Upper lobe of right lung (tissue), 1 donor: ENCODE measurements at regions not wholly inside any gene's neighbourhood (a gene's known extent, or its start where the extent isn't known, plus 50 kb on each side); places are given as distances from the start of the nearest gene placed in this dataset.

Source experiments
- ATAC-seq: fragments of 200-7000 bp; cut with Tn5 transposase; one replicate; pipeline ENCODE4 v1.9.1; 2020; ENCODE audit warnings: mild to moderate bottlenecking, moderate library complexity
- DNase-seq: peaks from one replicate; pipeline ENCODE4 v3.0.0-alpha.2; 2020
- H3K27ac ChIP-seq: fragments of 200-600 bp; one replicate; pipeline ENCODE4 v1.8.0; 2022
- H3K27me3 ChIP-seq: fragments of 200-600 bp; one replicate; pipeline ENCODE4 v1.8.0; 2022; ENCODE audit warnings: mild to moderate bottlenecking
- H3K36me3 ChIP-seq: fragments of 200-600 bp; one replicate; pipeline ENCODE4 v1.8.0; 2022
- H3K4me1 ChIP-seq: fragments of 200-600 bp; one replicate; pipeline ENCODE4 v1.8.0; 2022
- H3K4me3 ChIP-seq: fragments of 200-600 bp; one replicate; pipeline ENCODE4 v1.8.0; 2022; ENCODE audit warnings: mild to moderate bottlenecking
- H3K9me3 ChIP-seq: fragments of 200-600 bp; one replicate; pipeline ENCODE4 v1.8.0; 2022
- intact Hi-C: fragments of 100-400 bp; cut with DNase I; formaldehyde crosslinking; loops from one replicate; pipeline ENCODE4 v1.11.0; 2022
- TF ChIP-seq, protein P1 (sequence below): fragments of 200-600 bp; IDR thresholded peaks from one replicate; pipeline ENCODE4 v1.8.0; 2022; ENCODE audit warnings: antibody characterized with exemption
- donor health status: DM: no; HTN: yes; CAD: no; lungs with severe emphysema.

DNA sequence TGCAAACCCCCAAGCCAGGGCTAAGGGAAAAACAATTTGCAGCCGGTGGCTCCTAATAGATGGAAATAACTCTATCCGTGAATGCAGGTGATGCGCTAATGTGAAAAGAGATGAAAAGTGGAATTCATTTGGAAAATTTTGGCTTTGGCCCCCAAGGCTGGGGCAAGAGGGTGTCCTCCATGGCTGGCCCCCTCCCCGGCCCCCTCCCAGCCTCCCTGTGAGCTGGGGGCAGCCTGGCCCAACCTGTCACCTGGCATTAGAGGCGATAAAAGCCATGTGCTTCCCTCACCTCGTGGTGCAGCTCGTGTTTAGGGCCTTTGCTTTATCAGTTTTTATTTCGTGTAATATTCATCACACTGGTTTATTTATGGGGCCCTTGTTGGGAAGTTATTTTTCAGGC, 267.2 kb downstream of the ENGASE start:
- DNase-seq (no peak), ATAC-seq (no peak)
- H3K27ac ChIP-seq: no peak overlapping the region
- TF ChIP-seq, protein P1, sequence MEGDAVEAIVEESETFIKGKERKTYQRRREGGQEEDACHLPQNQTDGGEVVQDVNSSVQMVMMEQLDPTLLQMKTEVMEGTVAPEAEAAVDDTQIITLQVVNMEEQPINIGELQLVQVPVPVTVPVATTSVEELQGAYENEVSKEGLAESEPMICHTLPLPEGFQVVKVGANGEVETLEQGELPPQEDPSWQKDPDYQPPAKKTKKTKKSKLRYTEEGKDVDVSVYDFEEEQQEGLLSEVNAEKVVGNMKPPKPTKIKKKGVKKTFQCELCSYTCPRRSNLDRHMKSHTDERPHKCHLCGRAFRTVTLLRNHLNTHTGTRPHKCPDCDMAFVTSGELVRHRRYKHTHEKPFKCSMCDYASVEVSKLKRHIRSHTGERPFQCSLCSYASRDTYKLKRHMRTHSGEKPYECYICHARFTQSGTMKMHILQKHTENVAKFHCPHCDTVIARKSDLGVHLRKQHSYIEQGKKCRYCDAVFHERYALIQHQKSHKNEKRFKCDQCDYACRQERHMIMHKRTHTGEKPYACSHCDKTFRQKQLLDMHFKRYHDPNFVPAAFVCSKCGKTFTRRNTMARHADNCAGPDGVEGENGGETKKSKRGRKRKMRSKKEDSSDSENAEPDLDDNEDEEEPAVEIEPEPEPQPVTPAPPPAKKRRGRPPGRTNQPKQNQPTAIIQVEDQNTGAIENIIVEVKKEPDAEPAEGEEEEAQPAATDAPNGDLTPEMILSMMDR: no peak
- H3K27me3 ChIP-seq: peaks cover 13% of the 10 kb centered on the region
- intact Hi-C loops: no loop called here
- no peaks in the 10 kb centered on the region for H3K4me1 ChIP-seq
- no peak overlapping the region for H3K4me3 ChIP-seq
- H3K9me3 ChIP-seq: no peaks in the 10 kb centered on the region
- H3K36me3 ChIP-seq: no peaks in the 10 kb centered on the region

DNA sequence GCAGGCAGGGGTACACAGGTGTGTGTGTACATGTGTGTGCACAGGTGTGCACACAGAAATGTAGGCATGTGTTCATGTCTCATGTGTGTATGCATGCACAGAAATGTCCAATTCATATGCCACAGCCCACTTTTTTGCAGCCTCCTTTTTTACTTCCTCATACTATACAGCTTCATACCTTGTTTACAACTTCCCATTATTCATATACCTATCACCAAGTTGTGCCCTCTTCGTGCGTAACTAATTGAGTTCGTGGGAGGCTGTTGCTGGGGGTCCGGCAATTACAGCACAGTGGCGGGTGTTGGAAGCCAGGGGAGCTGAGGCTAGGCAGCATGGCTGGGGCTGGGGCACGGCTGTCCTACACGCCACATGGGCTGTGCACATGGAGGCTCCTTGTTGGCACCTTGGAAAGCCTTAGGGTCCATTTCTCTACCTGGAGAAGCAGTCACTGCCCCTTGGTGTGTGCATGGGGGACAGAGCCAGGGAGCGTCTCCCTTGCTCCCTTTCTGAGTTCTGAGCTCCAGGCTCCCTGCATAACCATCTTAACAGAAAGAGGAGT, 266.7 kb downstream of the ENGASE start:
- ATAC-seq (no peak), DNase-seq (no peak)
- TF ChIP-seq, protein P1: no peak
- H3K27ac ChIP-seq: no peak overlapping the region
- intact Hi-C loops: no loop called here
- H3K27me3 ChIP-seq: peaks cover 10% of the 10 kb centered on the region
- no peak overlapping the region for H3K4me3 ChIP-seq
- H3K4me1 ChIP-seq: no peaks in the 10 kb centered on the region
- H3K36me3 ChIP-seq: no peaks in the 10 kb centered on the region
- no peaks in the 10 kb centered on the region for H3K9me3 ChIP-seq

DNA sequence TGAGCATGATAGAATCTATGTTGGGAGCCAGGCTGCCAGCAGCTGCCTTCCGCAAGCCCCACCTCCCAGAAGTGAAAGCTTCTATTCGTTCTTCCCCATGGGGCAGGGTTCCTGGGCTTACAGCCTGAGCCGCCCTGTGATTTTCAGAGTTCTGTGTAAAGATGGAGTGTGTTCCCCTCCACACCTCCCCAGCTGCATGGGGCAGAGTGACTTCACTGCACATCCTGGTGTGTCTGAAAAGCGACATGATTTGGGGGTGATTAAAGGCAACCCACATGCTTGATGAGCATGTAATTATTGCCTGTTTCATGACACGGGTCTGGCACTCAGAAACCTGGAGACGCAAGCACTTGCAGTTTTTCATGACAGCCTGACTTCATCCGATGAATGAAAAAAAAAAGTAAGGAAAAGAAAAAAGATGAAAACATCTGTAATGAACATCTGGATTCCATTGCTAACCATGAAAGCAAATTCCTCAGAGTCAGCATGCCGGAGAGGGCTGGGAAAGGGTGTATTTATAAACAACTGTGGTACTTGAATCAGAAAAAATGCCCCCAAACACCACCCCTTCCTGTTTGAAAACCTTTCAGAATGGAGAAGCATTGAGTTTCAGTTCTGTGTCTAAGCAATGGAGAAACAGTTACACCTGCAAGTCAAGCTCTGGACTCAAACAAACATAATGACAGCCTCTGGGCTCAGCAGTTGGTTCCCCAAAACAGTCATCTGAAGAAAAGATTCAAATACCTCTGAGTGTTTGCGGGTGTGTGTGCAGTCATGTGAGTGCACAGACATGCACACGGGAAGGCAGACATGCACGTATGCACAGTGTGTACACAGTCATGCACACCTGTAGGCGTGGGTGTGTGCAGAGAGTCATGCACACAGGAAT, 266.0 kb downstream of the ENGASE start:
- no peak overlapping the region for H3K4me3 ChIP-seq
- intact Hi-C loops: no loop called here
- ATAC-seq: no peak
- no peaks in the 10 kb centered on the region for H3K9me3 ChIP-seq
- H3K36me3 ChIP-seq: no peaks in the 10 kb centered on the region
- H3K27ac ChIP-seq: no peak overlapping the region
- no peaks in the 10 kb centered on the region for H3K4me1 ChIP-seq
- peaks cover 10% of the 10 kb centered on the region for H3K27me3 ChIP-seq
- TF ChIP-seq, protein P1: no peak
- no peak for DNase-seq

DNA sequence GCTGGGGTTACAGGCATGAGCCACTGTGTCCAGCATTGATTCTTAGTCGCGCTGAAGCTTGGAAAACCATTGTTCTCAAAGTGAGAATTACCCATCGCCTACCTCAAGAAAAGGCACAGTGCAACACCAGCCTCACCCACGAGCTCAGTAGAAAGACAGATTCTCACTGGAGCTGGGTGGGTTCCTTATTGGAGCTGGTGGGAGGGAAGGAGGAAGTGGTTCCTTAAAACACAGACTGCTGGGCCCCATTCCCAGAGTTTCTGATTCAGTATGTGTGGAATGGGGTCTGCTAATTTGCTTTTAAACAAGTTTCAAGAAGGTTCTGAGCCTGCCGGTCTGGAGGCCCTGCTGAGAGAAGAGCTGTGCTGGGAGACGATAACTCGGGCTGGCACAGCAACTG, 264.7 kb downstream of the ENGASE start:
- intact Hi-C loops: no loop called here

DNA sequence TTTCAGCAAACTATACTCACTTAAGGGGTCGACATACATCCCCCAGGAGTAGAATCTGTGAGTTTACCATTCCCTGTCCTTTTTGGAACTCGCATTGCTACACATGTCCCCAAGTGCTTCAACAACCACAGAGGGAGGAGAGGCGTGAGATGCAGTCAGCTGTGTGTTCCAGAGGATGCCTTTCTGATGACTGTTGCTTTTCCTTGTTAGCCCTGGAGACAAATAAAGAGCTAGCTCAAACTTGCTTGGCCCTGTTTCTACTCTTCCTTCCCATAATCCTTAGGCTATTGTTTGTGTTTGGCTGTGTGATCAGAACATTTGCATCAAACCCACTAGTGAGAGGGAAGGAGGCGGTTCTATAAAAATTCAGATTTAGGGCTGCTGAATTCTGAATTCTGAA, 264.0 kb downstream of the ENGASE start:
- H3K36me3 ChIP-seq: no peaks in the 10 kb centered on the region
- peaks cover 10% of the 10 kb centered on the region for H3K27me3 ChIP-seq
- no peak overlapping the region for H3K27ac ChIP-seq
- ATAC-seq (no peak), DNase-seq (no peak)
- TF ChIP-seq, protein P1: no peak
- intact Hi-C loops: no loop called here
- no peaks in the 10 kb centered on the region for H3K9me3 ChIP-seq
- no peak overlapping the region for H3K4me3 ChIP-seq
- no peaks in the 10 kb centered on the region for H3K4me1 ChIP-seq

More for the DNA sequence above, 264.7 kb downstream of the ENGASE start:
- Histone ChIP-seq H3K36me3 (no peaks in the 10 kb centered on the region), H3K4me3 (no peak overlapping the region), H3K27ac (no peak overlapping the region), H3K9me3 (no peaks in the 10 kb centered on the region), H3K27me3 (peaks cover 10% of the 10 kb centered on the region), H3K4me1 (no peaks in the 10 kb centered on the region)
- ATAC-seq (no peak), DNase-seq (no peak)
- TF ChIP-seq, protein P1: no peak
